HG02981 (cell line): ENCODE measurements at regions not wholly inside any gene's neighbourhood (a gene's known extent, or its start where the extent isn't known, plus 50 kb on each side); places are given as distances from the start of the nearest gene placed in this dataset.

Experiments
- ATAC-seq: cut with Tn5 transposase; IDR thresholded peaks from one replicate; pipeline ENCODE4 v1.9.1; 2021; ENCODE audit warnings: mild to moderate bottlenecking, moderate library complexity; ENCODE audit not compliant: unreplicated experiment

DNA sequence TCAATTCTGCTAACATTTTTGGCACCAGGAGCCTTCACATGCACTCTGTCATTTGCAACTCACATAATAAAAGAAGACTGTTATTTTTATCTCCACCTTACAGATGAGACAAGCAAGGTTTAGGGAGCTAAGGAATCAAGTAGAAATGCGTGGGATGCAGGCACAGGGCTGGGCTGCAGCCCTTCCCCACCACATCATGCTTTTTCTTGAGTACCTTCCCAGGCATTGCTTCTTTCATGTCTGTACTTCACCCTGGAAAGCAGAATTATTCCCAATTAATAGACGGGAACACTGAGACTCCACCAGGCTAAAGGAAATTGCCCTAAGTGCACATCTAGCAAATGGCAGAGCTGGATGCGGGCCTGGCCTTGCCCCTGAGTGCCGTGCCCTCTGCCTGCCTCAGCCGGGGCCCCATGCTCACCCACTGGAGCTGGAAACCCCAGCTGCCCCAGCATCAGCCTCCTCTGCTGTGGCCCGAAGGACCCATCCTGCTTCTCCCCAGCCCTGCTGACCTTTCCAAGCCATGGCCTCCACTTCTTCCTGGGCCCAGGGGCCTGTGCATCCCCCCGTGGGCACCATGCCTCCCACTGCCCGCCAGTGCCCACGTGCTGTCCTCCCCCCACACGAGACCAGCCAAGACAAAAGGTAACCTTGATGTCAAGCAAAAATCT is 257.5 kb downstream of the TOMM20 start:
- no peak for ATAC-seq

GRCh38 chr1:234870020-234870981 is 258.3 kb downstream of the TOMM20 start:
- no peak for ATAC-seq

- ATAC-seq, result no peak
These were observed 259.2 kb downstream of the TOMM20 start for GRCh38 chr1:234869182-234870019.

GRCh38 chr1:234868296-234869147 is 258.5 kb upstream of the IRF2BP2 start:
- ATAC-seq, result no peak

- no peak for ATAC-seq
These were observed 256.3 kb upstream of the IRF2BP2 start for GRCh38 chr1:234866007-234866866.

DNA sequence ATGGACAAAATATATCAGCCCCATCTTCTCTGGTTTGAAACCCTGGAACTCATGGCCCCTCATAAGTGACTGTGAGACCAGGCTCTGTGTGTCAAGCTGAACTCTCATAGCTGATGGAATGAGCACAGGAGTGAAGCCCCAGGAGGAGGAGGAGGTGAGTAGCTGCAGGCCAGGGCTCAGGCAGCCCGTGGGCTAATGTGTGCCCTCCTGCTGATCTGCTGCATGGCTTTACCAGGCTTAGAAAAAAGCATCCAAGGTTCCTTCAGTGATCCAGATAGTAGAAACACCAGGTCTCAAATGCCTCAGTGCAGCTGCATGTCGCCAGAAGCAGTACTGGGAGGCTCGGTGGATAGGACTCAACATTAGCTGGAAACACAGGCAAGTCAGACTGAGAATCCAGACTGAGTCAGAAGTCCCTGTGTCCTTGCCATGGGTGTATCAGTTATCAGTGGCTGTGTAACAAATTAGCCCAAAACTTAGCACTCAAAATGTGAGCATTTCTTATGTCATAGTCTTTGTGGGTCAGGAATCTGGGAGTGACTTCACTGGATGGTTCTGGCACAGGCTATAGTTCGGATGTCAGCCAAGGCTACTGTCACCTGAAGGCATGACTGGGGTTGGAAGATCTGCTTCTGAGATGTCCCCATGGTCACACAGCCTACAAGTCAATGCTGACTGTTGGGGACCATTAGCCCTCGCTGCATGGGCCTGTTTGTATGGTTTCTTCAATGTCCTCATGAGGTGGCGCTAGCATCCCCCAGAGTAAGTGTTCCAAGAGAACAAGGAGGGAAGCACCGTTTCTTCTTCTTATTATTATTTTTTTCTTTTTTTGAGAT is 255.4 kb upstream of the IRF2BP2 start:
- ATAC-seq, result no peak

DNA sequence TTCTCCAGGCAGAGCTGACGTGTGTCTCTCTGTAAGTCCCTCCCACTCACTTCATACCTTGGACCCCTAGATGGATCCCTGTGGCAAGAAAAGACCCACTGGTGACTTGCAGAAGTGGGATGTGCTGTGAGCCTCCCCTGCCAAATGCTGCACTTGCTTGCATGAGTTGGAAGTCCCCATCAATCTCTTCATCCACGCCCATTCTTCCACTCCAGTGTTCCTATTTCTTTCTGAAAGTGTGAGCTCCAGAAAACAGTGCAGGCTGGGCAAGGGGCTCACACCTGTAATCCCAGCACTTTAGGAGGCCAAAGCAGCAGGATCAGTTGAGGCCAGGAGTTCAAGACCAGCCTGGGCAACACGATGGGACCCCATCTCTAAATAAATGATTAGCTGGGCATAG is 254.1 kb upstream of the IRF2BP2 start:
- ATAC-seq, result no peak

- ATAC-seq, result no peak
These were observed 253.6 kb upstream of the IRF2BP2 start for GRCh38 chr1:234863551-234863971.

DNA sequence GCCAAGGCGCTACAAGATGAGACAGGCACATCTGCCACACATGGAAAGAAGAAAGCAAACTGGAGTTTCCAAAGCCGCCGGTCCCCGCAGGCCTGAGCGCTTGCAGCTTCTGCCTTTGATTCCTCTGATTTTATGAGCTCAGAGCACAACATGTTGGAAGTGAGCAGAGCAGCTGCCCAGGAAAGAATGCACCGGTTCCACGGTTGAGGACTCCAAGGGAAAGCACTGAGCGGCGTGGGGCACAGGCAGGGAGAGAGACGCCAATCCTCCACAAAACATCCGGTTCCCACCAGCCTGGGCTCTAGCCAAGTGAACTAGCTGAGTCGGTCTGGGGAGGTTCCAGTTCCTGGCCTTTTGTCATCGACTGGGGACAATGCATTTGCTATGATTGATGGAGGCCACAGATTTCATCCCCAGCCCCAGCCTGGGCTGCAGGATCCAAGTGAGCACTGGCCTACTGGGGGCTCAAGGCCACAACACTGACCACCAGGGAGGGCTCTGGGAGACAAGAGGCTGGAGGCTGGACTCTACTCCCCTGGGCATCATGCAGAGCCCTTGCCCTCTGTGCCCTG is 253.1 kb upstream of the IRF2BP2 start:
- peak; percentile 53 for ATAC-seq

- ATAC-seq, result no peak
These were observed 252.5 kb upstream of the IRF2BP2 start for GRCh38 chr1:234862360-234862943.

DNA sequence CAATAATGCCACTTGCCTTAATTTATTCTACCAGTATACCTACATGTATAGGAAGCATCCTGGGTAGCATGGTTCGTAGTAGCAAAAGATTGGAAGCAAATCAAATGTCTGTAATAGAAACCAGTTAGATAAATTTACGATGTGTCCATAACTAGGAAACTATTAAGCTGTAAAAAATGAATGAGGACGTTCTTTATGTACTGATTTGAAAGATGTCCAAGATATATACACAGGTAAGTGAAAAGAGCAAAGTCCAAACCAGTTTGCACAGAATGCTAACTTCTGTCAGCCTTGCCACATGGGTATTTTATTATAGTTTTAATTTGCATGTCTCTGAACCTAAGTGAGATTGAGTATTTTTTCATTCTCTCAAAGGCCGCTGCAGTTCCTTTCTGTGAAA is 251.8 kb upstream of the IRF2BP2 start:
- no peak for ATAC-seq

DNA sequence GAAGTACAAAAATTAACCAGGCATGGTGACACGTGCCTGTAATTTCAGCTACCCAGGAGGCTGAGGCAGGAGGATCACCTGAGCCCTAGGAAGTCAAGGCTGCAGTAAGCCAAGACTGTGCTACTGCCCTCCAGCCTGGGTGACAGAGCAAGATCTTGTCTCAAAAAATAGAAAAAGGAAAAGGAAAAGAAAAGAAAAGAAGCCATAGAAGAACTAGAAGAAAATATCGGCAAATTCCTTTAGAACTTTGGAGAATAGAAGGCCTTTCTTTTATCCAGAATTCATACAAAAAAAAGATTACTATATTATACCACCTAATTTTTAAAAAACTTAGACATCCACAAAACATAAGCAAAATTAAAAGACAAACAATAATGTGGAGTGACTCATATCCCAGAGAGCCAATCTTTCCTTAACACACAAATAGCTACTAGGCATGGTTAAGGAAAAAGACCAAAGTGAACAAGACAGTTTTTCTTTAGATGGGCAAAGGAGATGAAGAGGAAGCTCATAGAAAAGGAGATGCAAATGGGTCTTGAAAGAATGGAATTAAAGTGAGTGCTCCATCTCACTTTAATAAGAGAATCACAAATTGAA is 251.1 kb upstream of the IRF2BP2 start:
- ATAC-seq, result no peak

GRCh38 chr1:234858722-234859121 is 248.7 kb upstream of the IRF2BP2 start:
- ATAC-seq, result no peak

DNA sequence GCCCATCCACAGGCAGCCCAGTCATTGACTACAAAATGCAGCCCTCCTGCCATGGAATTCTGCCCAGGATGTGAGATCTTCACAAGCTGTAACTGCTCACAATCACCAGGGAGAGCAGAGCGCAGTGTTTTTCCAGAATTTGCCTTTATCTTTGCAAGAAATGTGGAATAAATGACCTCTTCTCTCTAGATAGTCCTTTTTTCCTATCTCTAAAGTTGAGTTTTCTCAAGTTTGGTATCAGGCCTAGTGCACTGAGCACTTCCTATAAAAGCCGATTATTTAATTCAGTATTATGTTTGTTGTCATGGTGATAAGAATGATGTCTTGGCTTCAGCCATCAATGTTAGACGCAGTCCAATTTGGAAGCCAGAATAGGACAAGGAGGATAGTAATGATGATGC is 246.9 kb upstream of the IRF2BP2 start:
- no peak for ATAC-seq

DNA sequence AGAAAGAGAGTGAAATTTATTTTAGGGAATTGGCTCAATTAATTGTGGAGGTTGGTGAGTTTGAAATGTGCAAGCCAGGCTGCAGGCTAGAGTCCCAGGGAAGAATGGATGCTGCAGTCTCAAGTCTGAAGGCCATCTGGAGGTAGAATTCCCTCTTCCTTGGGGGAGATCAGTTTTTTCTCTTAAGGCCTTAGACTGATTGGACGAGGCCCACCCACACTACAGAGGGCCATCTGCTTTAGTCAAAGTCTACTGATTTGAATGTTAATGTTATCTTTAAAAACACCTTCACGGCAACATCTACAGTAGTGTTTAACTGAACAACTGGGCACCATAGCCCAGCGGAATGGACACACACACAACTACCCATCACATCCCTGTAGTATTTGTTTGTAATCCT is 245.9 kb upstream of the IRF2BP2 start:
- ATAC-seq, result no peak

GRCh38 chr1:234854645-234855039 is 244.7 kb upstream of the IRF2BP2 start:
- ATAC-seq, result no peak

DNA sequence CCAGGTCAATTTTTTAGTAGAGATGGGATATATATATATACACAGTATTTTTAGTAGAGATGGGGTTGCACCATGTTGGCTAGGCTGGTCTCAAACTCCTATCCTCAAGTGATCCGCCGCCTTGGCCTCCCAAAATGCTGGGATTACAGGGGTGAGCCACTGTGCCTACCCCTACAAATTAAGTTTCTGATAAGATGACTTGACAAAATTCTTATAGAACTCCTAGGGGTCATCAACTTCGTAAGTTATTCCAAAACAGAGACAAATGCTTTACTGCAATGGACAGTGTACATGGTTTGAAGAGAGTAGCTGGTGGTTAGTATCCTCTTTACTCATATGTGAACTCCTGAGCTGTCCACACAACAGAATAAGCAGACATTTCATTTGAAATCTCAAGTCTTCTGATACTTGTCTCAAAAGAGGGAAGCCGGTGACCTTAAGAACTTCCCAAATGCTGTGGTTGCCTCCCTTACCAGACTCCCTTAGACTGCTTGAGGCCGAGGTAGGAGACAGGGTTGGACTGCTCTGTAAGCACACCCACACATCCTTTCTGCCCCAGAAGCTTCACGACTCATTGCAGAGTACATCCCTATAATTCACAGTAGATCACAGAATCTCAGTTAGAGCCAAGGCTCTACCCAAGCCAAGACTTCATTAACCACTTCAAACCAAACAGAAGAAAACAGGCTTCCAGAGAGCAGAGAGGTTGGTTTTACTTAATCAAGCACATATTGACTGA is 244.1 kb upstream of the IRF2BP2 start:
- no peak for ATAC-seq
